ENCODE measurements at regions not wholly inside any gene's neighbourhood (a gene's known extent, or its start where the extent isn't known, plus 50 kb on each side); places are given as distances from the start of the nearest gene placed in this dataset.

GRCh38 chr10:81570349-81570748, 304.6 kb upstream of the NRG3 start:
- no peak for TF ChIP-seq CTCF (IDR thresholded peaks at IDR 0.05)
- TF ChIP-seq POLR2A (IDR thresholded peaks at IDR 0.05): no peak

All from lower leg skin (tissue), 3 donors.